Eye (tissue), 1 donor: ENCODE measurements at regions not wholly inside any gene's neighbourhood (a gene's known extent, or its start where the extent isn't known, plus 50 kb on each side); places are given as distances from the start of the nearest gene placed in this dataset.

Experiments
- DNase-seq: peaks from one replicate; pipeline ENCODE4 v3.0.0-alpha.2; 2015

- no peak for DNase-seq
These were observed 130.8 kb downstream of the LYPLAL1 start for GRCh38 chr1:219304227-219305226.

- no peak for DNase-seq
These were observed 129.0 kb downstream of the LYPLAL1 start for GRCh38 chr1:219302697-219303096.

GRCh38 chr1:219299420-219299819 lies 125.7 kb downstream of the LYPLAL1 start:
- DNase-seq: no peak

DNA sequence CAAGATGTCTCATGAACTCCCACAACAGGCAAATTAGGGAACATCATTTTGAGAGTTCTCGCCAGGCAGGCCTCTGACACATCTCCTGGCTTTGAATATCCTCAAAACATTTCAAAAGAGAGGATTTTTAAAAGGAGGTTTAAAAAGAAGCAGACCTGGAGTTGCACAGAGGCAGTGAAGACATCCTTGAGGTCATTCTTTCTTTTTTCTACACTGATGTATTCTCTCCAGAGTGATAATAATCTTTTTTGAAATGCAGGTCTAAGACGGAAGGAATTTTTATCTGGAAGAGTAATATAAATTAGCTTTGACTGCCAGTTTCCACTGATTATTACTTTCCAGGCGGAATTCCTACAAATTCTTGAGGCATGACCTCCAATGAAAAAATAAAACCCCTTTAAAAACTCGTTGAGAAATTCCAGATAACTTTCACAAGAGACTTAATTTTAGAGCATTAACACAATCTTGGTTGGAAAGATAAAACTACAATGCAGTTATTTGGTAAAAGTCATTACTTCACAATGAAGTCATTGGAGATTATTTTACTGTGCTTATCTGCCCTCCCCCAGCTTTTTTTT lies 125.0 kb downstream of the LYPLAL1 start:
- no peak for DNase-seq

- DNase-seq: no peak
These were observed 123.0 kb downstream of the LYPLAL1 start for GRCh38 chr1:219296430-219297355.

GRCh38 chr1:219294251-219294650 lies 120.6 kb downstream of the LYPLAL1 start:
- DNase-seq: no peak

- DNase-seq: no peak
These were observed 119.7 kb downstream of the LYPLAL1 start for GRCh38 chr1:219293410-219293809.

- no peak for DNase-seq
These were observed 119.3 kb downstream of the LYPLAL1 start for GRCh38 chr1:219292999-219293398.

GRCh38 chr1:219292341-219292740 lies 118.7 kb downstream of the LYPLAL1 start:
- no peak for DNase-seq

- no peak for DNase-seq
These were observed 115.5 kb downstream of the LYPLAL1 start for GRCh38 chr1:219289171-219289570.

DNA sequence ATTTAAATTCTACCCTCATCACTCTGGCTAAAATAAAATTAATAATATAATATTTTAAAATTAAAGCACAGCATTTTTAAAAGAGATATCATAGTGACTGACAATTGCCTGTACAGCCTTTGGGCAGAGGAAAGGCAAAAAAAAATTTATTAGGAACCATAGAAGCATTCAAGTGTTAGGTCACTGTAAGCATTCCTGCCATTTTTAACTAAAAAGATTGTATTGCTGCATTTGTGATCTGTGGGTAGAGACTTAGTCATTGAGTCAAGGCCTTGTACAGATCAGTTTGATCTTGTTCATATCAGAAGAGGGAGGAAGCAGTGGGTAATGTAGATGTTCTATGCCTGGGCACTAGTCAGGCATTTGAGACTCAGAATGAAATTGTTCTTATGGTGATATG lies 109.9 kb downstream of the LYPLAL1 start:
- DNase-seq: no peak

- no peak for DNase-seq
These were observed 108.2 kb downstream of the LYPLAL1 start for GRCh38 chr1:219281831-219282230.

DNA sequence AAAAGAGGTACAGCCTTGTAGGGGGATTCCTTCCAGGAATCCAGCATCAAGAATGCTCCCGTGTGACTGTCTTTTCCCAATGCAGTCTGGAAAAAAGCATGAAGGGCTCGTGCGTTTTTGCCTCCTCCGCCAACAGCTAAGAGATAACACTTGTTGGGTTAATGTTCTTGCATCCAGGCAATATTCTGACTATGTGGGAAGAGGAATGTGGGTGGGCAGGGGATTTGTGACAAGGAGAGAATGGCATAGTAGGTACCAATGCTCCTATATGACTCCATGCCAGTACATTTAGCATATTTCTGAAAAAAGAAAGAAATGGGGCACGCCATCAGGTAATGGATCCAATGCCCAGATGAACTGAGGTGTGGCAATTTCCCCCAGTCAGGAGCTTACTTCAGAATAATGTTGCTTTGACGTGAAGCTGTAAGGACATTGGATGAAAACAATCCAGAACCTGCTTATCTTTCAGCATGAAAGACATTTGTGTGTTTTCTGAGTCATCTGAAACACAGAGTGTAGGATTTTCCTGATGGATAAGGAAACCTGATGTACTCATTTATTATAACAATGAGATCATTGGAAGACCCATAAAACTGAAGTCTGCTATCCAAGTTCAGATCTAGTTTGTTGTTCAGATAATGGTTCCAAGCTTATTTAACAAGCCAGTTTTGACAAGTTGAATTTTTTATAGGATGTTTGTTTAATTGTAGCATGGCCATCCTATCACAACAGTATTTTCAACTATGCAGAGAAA lies 105.5 kb downstream of the LYPLAL1 start:
- no peak for DNase-seq

GRCh38 chr1:219278288-219278687 lies 104.6 kb downstream of the LYPLAL1 start:
- DNase-seq: no peak

GRCh38 chr1:219277304-219278105 lies 103.8 kb downstream of the LYPLAL1 start:
- peak; percentile 66 for DNase-seq

GRCh38 chr1:219276049-219276738 lies 102.5 kb downstream of the LYPLAL1 start:
- peak; percentile 72 for DNase-seq

DNA sequence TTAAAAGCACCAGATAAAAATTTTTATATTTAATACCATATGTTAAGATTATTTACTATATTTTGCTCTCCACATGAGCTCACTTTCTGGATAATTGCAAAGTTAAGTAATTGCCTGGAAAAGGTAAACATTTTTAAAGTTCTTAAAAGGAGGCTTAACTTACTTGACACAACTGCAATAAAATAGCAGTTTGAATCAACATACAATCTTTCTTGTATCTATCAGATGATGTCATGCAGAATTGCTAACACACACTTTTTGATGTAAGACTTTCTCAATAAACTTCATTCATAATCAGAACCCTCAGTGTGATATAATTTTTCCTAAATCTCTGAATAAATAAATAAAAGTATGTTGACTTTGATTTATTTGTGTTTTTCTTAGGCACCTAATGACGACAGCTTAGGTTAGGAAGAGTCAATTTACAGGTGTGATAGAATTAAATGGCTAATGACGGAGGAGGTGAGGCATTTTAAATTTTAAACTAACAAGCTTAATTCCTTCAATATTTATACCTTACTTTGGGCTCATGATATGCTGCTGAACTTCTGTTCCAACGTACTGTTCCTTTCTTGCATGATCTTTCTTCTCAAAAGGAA lies 99.5 kb downstream of the LYPLAL1 start:
- DNase-seq: no peak

- peak; percentile 57 for DNase-seq
These were observed 98.3 kb downstream of the LYPLAL1 start for GRCh38 chr1:219271818-219272535.

- DNase-seq: no peak
These were observed 95.5 kb downstream of the LYPLAL1 start for GRCh38 chr1:219269171-219269570.

DNA sequence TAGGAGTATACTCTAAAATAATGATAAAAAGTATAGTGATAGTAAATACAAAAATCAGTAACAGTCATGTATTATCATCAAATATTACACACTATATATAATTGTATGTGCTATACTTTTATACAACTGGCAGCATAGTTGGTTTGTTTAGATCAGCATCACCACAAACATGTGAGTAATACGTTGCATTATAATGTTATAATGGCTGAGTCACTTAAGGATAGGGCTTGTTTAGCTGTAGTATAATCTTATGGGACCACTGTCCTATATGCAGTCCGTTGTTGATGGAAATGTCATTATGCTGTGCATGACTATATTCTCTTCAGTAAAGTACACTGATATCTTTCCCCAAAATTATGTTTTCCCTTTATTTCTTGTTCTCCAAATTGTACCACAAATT lies 92.8 kb downstream of the LYPLAL1 start:
- no peak for DNase-seq
